Fibroblast of lung (primary cell): ENCODE measurements at regions not wholly inside any gene's neighbourhood (a gene's known extent, or its start where the extent isn't known, plus 50 kb on each side); places are given as distances from the start of the nearest gene placed in this dataset.

Source experiments
- DNase-seq, 2 donors: peaks; one replicate each; pipeline versions ENCODE4 v3.0.0 to v3.0.0-alpha.2; 2010; ENCODE audit warnings: low read depth in 2 of 2
- H2AFZ ChIP-seq: 2 replicates; pipeline ENCODE4 v1.5.1; 2012; ENCODE audit warnings: low read length, control low read depth, inconsistent platforms
- H3K27ac ChIP-seq: 2 replicates; pipeline ENCODE4 v1.5.1; 2011; ENCODE audit warnings: low read length, control low read depth; ENCODE audit not compliant: insufficient read depth
- H3K27me3 ChIP-seq: 2 replicates; pipeline ENCODE4 v1.5.1; 2011; ENCODE audit warnings: mild to moderate bottlenecking, low read length; ENCODE audit not compliant: control insufficient read depth, insufficient read depth
- H3K36me3 ChIP-seq: 2 replicates; pipeline ENCODE4 v1.5.1; 2011; ENCODE audit warnings: low read length; ENCODE audit not compliant: control insufficient read depth, insufficient read depth
- H3K4me1 ChIP-seq: 2 replicates; pipeline ENCODE4 v1.5.1; 2011; ENCODE audit warnings: low read length; ENCODE audit not compliant: control insufficient read depth, insufficient read depth; ENCODE audit errors: extremely low read depth
- H3K4me2 ChIP-seq: 2 replicates; pipeline ENCODE4 v1.5.1; 2011; ENCODE audit warnings: low read length, control low read depth; ENCODE audit not compliant: insufficient read depth; ENCODE audit errors: extremely low read depth
- H3K4me3 ChIP-seq, 4 experiments: fragments of 200-600 bp in 1 of 4; sonication (generic) in 1 of 4; replicated peaks in 1 of 4; 2 replicates each; pipeline ENCODE4 v1.5.1; 2011 to 2016; ENCODE audit warnings: low read length in 4 of 4, low read depth in 3 of 4, mild to moderate bottlenecking in 3 of 4, control low read depth in 2 of 4, inconsistent platforms in 1 of 4, mixed read lengths in 1 of 4; ENCODE audit not compliant: insufficient read depth in 1 of 4; ENCODE audit errors: control extremely low read depth in 1 of 4
- H3K79me2 ChIP-seq: 2 replicates; pipeline ENCODE4 v1.5.1; 2012; ENCODE audit warnings: mild to moderate bottlenecking, low read length, inconsistent platforms; ENCODE audit not compliant: control insufficient read depth, insufficient read depth
- H3K9ac ChIP-seq: 2 replicates; pipeline ENCODE4 v1.5.1; 2011; ENCODE audit warnings: mild to moderate bottlenecking, low read length, control low read depth; ENCODE audit not compliant: insufficient read depth
- H3K9me3 ChIP-seq: 2 replicates; pipeline ENCODE4 v1.5.1; 2012; ENCODE audit warnings: low read depth, low read length; ENCODE audit not compliant: control insufficient read depth, insufficient read depth
- H4K20me1 ChIP-seq: 2 replicates; pipeline ENCODE4 v1.5.1; 2011; ENCODE audit warnings: low read length; ENCODE audit not compliant: control insufficient read depth, insufficient read depth; ENCODE audit errors: extremely low read depth
- CTCF ChIP-seq, 2 donors: IDR thresholded peaks in 1 of 2; conservative IDR thresholded peaks in 1 of 2; 1 replicate in 1 of 2; 2 replicates in 1 of 2; pipeline ENCODE4 v1.5.1; 2011 to 2012; ENCODE audit warnings: low read length in 2 of 2, control low read depth in 1 of 2, inconsistent platforms in 1 of 2, low read depth in 1 of 2, mild to moderate bottlenecking in 1 of 2
- EZH2 ChIP-seq: IDR thresholded peaks from 2 replicates; pipeline ENCODE4 v1.5.1; 2012; ENCODE audit warnings: low read length, control low read depth, mild to moderate bottlenecking; ENCODE audit errors: missing control alignments

- TF ChIP-seq EZH2 = no peak
- no peak overlapping the region for H2AFZ ChIP-seq
- no peak for DNase-seq
Measured at GRCh38 chr5:77847814-77848290, 71.7 kb upstream of the TBCA start.

GRCh38 chr5:77847129-77847460, 71.0 kb upstream of the TBCA start:
- Histone ChIP-seq H3K9me3 (no peaks in the 10 kb centered on the region), H3K9ac (no peak overlapping the region), H3K36me3 (no peaks in the 10 kb centered on the region), H3K4me3 (no peak overlapping the region), H2AFZ (no peak overlapping the region), H4K20me1 (no peaks in the 10 kb centered on the region), H3K79me2 (no peaks in the 10 kb centered on the region), H3K27ac (no peak overlapping the region), H3K4me1 (no peaks in the 10 kb centered on the region), H3K27me3 (no peaks in the 10 kb centered on the region), H3K4me2 (no peak overlapping the region)
- DNase-seq = no peak
- TF ChIP-seq EZH2 (no peak), CTCF (conservative IDR thresholded peaks at IDR 0.05 in 1 of 2, IDR thresholded peaks at IDR 0.05 in 1 of 2; ENCODE audit: low read depth in 1 of 2, low read length in 2 of 2) (no peak)

More at GRCh38 chr5:77847814-77848290, 71.7 kb upstream of the TBCA start:
- H3K79me2 ChIP-seq = no peaks in the 10 kb centered on the region
- peaks cover 1% of the 10 kb centered on the region for H3K4me1 ChIP-seq
- no peak overlapping the region for H3K4me3 ChIP-seq
- H3K27ac ChIP-seq = no peak overlapping the region
- no peaks in the 10 kb centered on the region for H3K27me3 ChIP-seq
- H3K9ac ChIP-seq = no peak overlapping the region
- no peaks in the 10 kb centered on the region for H3K9me3 ChIP-seq
- no peaks in the 10 kb centered on the region for H4K20me1 ChIP-seq
- H3K36me3 ChIP-seq = no peaks in the 10 kb centered on the region
- no peak overlapping the region for H3K4me2 ChIP-seq

- DNase-seq = no peak
- no peaks in the 10 kb centered on the region for H4K20me1 ChIP-seq
- H3K79me2 ChIP-seq = no peaks in the 10 kb centered on the region
- no peak overlapping the region for H3K4me2 ChIP-seq
- H3K9me3 ChIP-seq = no peaks in the 10 kb centered on the region
- no peaks in the 10 kb centered on the region for H3K36me3 ChIP-seq
- H2AFZ ChIP-seq = no peak overlapping the region
- no peaks in the 10 kb centered on the region for H3K27me3 ChIP-seq
- H3K4me3 ChIP-seq = no peak overlapping the region
- H3K4me1 ChIP-seq = no peaks in the 10 kb centered on the region
- H3K9ac ChIP-seq = no peak overlapping the region
- no peak overlapping the region for H3K27ac ChIP-seq
- TF ChIP-seq CTCF (conservative IDR thresholded peaks at IDR 0.05 in 1 of 2, IDR thresholded peaks at IDR 0.05 in 1 of 2; ENCODE audit: low read depth in 1 of 2, low read length in 2 of 2) (no peak), EZH2 (no peak)
Measured at GRCh38 chr5:77846422-77847128, 70.4 kb upstream of the TBCA start.
